ENCODE measurements at regions not wholly inside any gene's neighbourhood (a gene's known extent, or its start where the extent isn't known, plus 50 kb on each side); places are given as distances from the start of the nearest gene placed in this dataset.

DNA sequence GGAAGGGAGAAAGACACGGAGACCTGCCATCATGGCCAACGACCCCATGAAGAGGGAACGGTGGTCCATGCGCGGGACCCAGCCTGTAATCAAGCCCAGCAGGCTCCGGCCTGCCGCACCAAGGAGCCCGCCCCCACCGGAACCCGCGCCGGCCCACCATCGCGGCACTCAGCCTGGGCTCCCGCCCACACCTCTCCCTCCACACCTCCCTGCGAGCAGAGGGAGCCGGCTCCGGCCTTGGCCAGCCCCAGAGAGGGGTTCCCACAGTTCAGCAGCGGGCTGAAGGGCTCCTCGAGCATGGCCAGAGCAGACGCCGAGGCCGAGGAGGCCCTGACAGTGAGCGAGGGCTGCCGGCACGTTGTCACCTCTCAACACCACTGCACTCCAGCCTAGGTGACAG is 1302.8 kb upstream of the CNTN5 start:
- TF ChIP-seq CTCF (IDR thresholded peaks at IDR 0.05) (no peak), POLR2A (IDR thresholded peaks at IDR 0.05) (no peak)

Measured in esophagus squamous epithelium (tissue), 4 donors.